Spleen (tissue), 11 donors: ENCODE measurements at regions not wholly inside any gene's neighbourhood (a gene's known extent, or its start where the extent isn't known, plus 50 kb on each side); places are given as distances from the start of the nearest gene placed in this dataset.
"Not testable (repeated sequence)": the region's sequence is repeated elsewhere in the genome, so short reads cannot be mapped to it uniquely, and the experiment has no call there.

ENCODE experiments used
- DNase-seq: peaks from one replicate; pipeline ENCODE4 v3.0.0-alpha.2; 2020
- H3K27ac ChIP-seq, 8 donors: fragments of 200-600 bp; sonication (generic) in 7 of 8; 1 replicate in 4 of 8; 2 replicates in 4 of 8; pipeline versions ENCODE4 v1.5.0 to v1.8.0; 2016 to 2021; ENCODE audit warnings: inconsistent platforms in 4 of 8, mild to moderate bottlenecking in 4 of 8, moderate library complexity in 1 of 8
- H3K27me3 ChIP-seq, 7 donors: fragments of 200-600 bp; sonication (generic) in 6 of 7; replicated peaks in 1 of 7; 1 replicate in 4 of 7; 2 replicates in 3 of 7; pipeline versions ENCODE4 v1.5.0 to v1.8.0; 2016 to 2021; ENCODE audit warnings: inconsistent platforms in 3 of 7, mild to moderate bottlenecking in 1 of 7
- H3K36me3 ChIP-seq, 6 donors: fragments of 200-600 bp; sonication (generic) in 5 of 6; 1 replicate in 4 of 6; 2 replicates in 2 of 6; pipeline versions ENCODE4 v1.5.0 to v1.8.0; 2016 to 2021; ENCODE audit warnings: inconsistent platforms in 2 of 6
- H3K4me1 ChIP-seq, 6 donors: fragments of 200-600 bp; sonication (generic) in 5 of 6; 1 replicate in 3 of 6; 2 replicates in 3 of 6; pipeline versions ENCODE4 v1.5.0 to v1.8.0; 2016 to 2021; ENCODE audit warnings: inconsistent platforms in 3 of 6
- H3K4me3 ChIP-seq, 8 donors: fragments of 200-600 bp; sonication (generic) in 7 of 8; 1 replicate in 4 of 8; 2 replicates in 4 of 8; pipeline versions ENCODE4 v1.5.0 to v1.8.0; 2016 to 2021; ENCODE audit warnings: inconsistent platforms in 4 of 8, mild to moderate bottlenecking in 4 of 8, moderate library complexity in 2 of 8
- H3K9me3 ChIP-seq, 8 donors: fragments of 200-600 bp; sonication (generic) in 7 of 8; 1 replicate in 4 of 8; 2 replicates in 4 of 8; pipeline versions ENCODE4 v1.5.0 to v1.8.0; 2016 to 2021; ENCODE audit warnings: inconsistent platforms in 4 of 8
- CTCF ChIP-seq, 11 experiments: fragments of 200-600 bp in 7 of 11; fragments of 450-650 bp in 4 of 11; sonication (generic) in 4 of 11; IDR thresholded peaks in 8 of 11; conservative IDR thresholded peaks in 3 of 11; 1 replicate in 7 of 11; 2 replicates in 4 of 11; pipeline versions ENCODE4 v1.4.0 to v1.8.0; 2016 to 2021; ENCODE audit warnings: antibody characterized with exemption in 11 of 11, inconsistent platforms in 4 of 11, mild to moderate bottlenecking in 1 of 11
- POLR2A ChIP-seq, 3 donors: fragments of 450-650 bp; IDR thresholded peaks; one replicate each; pipeline ENCODE4 v1.5.1; 2017; ENCODE audit warnings: antibody characterized with exemption in 3 of 3, mild to moderate bottlenecking in 1 of 3
- POLR2AphosphoS5 ChIP-seq, 3 donors: sonication (generic); formaldehyde crosslinking; IDR thresholded peaks; one replicate each; pipeline ENCODE4 v1.5.1; 2017; ENCODE audit warnings: antibody characterized with exemption in 3 of 3
- WGBS, 5 donors: extraction: QIAGEN DNeasy Blood & Tissue Kit in 3 of 5; methylation state at CpG; one replicate each; pipeline versions ENCODE4 v1.1.5 to v1.1.7; 2013 to 2018; 5-methylcytosine and 5-hydroxymethylcytosine counted together
- intact Hi-C: fragments of 100-400 bp; cut with DNase I; formaldehyde crosslinking; loops from one replicate; pipeline ENCODE4 v1.15.0; 2023; ENCODE audit warnings: low total_unique reads
- donor health status: healthy with polysubstance abuse.
- donor health status: DM: no; HTN: no; CAD: no; lungs with moderate emphysema.
- donor health status: DM: no; HTN: no; CAD: no.
- donor health status: Bipolar disorder and iron deficiency.
- donor health status: healthy.
- donor health status: DM: no; HTN: no; CAD: no.
- donor health status: DM: yes; HTN: yes; CAD: no.

GRCh38 chr10:15921423-15921945 lies 61.2 kb upstream of the MINDY3 start:
- H3K4me1 ChIP-seq, DNase-seq, H3K4me3 ChIP-seq, intact Hi-C loops, H3K36me3 ChIP-seq, H3K27me3 ChIP-seq, H3K27ac ChIP-seq: not testable (repeated sequence)
- WGBS, 5 donors: 94 to 97% (median 95%) methylated on average over 20 to 28 of the region's 28 CpGs
- H3K9me3 ChIP-seq: peaks cover 0 to 14% (median 2%) of the 10 kb centered on the region in 8 donors

GRCh38 chr10:15931376-15931775 lies 71.1 kb upstream of the MINDY3 start:
- Histone ChIP-seq H3K9me3 (peaks cover 0 to 13% (median 10%) of the 10 kb centered on the region in 8 donors), H3K36me3 (no peaks in the 10 kb centered on the region), H3K27ac (no peak overlapping the region), H3K4me1 (no peaks in the 10 kb centered on the region), H3K27me3 (no peaks in the 10 kb centered on the region), H3K4me3 (no peak overlapping the region)
- intact Hi-C loops: no loop called here
- no peak for TF ChIP-seq CTCF (IDR thresholded peaks at IDR 0.05 in 8 of 11, conservative IDR thresholded peaks at IDR 0.05 in 3 of 11)
- no peak for TF ChIP-seq POLR2AphosphoS5 (IDR thresholded peaks at IDR 0.05)
- no peak for TF ChIP-seq POLR2A (IDR thresholded peaks at IDR 0.05)
- DNase-seq: no peak
- WGBS, 5 donors: 85 to 90% (median 89%) methylated on average over 5 of the region's 5 CpGs

- H3K9me3 ChIP-seq, H3K27ac ChIP-seq, H3K4me1 ChIP-seq, H3K36me3 ChIP-seq, H3K4me3 ChIP-seq, intact Hi-C loops, DNase-seq: not testable (repeated sequence)
- WGBS, 5 donors: 65 to 83% (median 67%) methylated on average over 6 of the region's 6 CpGs
- H3K27me3 ChIP-seq: peaks cover 0 to 14% (median 0%) of the 10 kb centered on the region in 7 donors
Measured at GRCh38 chr10:15939543-15939942, 79.2 kb upstream of the MINDY3 start.

DNA sequence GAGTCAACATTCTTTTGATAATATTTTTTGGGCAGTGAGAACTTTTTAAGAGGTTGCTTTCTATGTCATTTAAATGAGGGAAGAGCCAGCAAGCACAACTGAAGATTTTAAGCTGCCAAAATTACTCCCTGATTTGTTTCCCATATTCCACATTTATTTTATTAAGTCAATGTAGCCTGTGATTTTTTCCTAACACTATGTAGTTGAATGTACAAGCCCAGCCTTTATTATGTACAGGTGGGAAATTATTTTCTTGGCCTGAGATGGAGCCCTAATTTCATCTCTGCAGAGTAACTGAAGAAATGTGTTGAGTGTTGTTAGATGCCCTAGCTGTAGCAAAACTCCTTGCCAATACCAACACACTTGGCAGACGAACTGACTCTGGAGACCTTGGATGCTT lies 83.1 kb upstream of the MINDY3 start:
- TF ChIP-seq POLR2A (IDR thresholded peaks at IDR 0.05) (no peak), CTCF (IDR thresholded peaks at IDR 0.05 in 8 of 11, conservative IDR thresholded peaks at IDR 0.05 in 3 of 11) (no peak), POLR2AphosphoS5 (IDR thresholded peaks at IDR 0.05) (no peak)
- WGBS, 5 donors: 44 to 68% (median 65%) methylated on average over 1 of the region's 1 CpG
- Histone ChIP-seq H3K36me3 (no peaks in the 10 kb centered on the region), H3K4me1 (no peaks in the 10 kb centered on the region), H3K4me3 (no peak overlapping the region), H3K9me3 (peaks cover 0 to 20% (median 8%) of the 10 kb centered on the region in 8 donors), H3K27me3 (peaks cover 0 to 14% (median 0%) of the 10 kb centered on the region in 7 donors), H3K27ac (no peak overlapping the region)
- intact Hi-C loops: no loop called here
- no peak for DNase-seq

GRCh38 chr10:15954188-15954587 lies 93.9 kb upstream of the MINDY3 start:
- Histone ChIP-seq H3K9me3 (no peaks in the 10 kb centered on the region), H3K36me3 (no peaks in the 10 kb centered on the region), H3K4me1 (no peaks in the 10 kb centered on the region), H3K4me3 (no peak overlapping the region), H3K27ac (no peak overlapping the region), H3K27me3 (no peaks in the 10 kb centered on the region)
- no peak for TF ChIP-seq CTCF (IDR thresholded peaks at IDR 0.05 in 8 of 11, conservative IDR thresholded peaks at IDR 0.05 in 3 of 11)
- TF ChIP-seq POLR2A (IDR thresholded peaks at IDR 0.05): no peak
- no peak for TF ChIP-seq POLR2AphosphoS5 (IDR thresholded peaks at IDR 0.05)
- intact Hi-C loops: no loop called here
- no peak for DNase-seq
- 79 to 91% (median 84%) methylated on average over 4 of the region's 4 CpGs for WGBS, 5 donors
